ENCODE measurements at regions not wholly inside any gene's neighbourhood (a gene's known extent, or its start where the extent isn't known, plus 50 kb on each side); places are given as distances from the start of the nearest gene placed in this dataset.
"Not testable (repeated sequence)": the region's sequence is repeated elsewhere in the genome, so short reads cannot be mapped to it uniquely, and the experiment has no call there.

DNA sequence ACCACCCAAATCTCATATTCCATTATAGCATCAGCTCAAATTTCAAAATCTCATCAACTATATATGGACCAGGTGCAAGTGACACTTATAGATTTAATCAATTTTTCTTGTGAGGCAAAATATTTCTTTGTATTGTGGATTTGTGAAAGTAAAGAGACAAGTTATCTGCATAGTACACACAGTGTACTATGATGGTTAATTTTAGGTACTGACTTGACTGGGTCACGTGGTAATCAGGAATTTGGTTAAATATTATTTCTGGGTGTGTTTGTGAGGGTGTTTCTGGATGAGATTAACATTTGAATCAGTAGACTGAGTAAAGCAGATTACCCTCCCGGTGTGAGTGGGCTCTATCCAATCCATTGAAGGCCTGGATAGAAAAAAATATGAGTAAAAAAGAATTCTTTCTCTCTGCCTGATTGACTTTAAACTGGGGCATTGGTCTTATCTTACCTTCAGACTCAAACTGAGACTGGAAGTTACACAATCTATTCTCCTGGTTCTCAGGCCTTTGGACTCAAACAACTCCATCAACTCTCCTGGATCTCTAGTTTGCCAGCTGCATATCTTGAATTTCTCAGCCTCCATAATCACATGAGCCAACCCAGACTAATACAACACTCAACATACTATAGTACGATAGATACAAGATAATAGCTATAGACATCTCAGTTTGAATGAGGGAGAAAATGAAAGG is 799.9 kb downstream of the NAP1L3 start:
- not testable (repeated sequence) for DNase-seq (ENCODE audit: low spot score)

GRCh38 chrX:92849998-92850397 is 823.4 kb downstream of the NAP1L3 start:
- not testable (repeated sequence) for DNase-seq (ENCODE audit: low spot score)

DNA sequence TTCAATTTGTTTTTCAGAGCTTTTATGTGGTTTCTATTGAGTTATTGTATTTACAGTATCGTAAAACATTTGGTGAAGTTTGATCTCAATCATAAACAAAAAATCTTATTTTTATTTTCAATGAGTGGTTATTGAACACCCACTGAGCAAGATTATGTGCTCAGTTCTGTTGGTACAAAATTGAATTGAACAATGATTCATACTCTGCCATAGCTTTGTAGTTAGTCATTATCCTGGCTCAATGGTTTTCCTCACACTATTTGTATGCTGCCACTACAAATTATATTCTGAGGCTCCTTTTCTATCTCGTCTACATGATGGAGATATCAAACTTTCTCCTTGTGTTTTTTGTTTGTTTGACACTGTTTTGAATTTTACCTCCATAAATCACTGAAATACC is 829.5 kb downstream of the NAP1L3 start:
- DNase-seq (ENCODE audit: low spot score) = not testable (repeated sequence)

- DNase-seq (ENCODE audit: low spot score) = not testable (repeated sequence)
These were observed 840.6 kb downstream of the NAP1L3 start for GRCh38 chrX:92832750-92833149.

- not testable (repeated sequence) for DNase-seq (ENCODE audit: low spot score)
These were observed 843.3 kb downstream of the NAP1L3 start for GRCh38 chrX:92830083-92830482.

DNA sequence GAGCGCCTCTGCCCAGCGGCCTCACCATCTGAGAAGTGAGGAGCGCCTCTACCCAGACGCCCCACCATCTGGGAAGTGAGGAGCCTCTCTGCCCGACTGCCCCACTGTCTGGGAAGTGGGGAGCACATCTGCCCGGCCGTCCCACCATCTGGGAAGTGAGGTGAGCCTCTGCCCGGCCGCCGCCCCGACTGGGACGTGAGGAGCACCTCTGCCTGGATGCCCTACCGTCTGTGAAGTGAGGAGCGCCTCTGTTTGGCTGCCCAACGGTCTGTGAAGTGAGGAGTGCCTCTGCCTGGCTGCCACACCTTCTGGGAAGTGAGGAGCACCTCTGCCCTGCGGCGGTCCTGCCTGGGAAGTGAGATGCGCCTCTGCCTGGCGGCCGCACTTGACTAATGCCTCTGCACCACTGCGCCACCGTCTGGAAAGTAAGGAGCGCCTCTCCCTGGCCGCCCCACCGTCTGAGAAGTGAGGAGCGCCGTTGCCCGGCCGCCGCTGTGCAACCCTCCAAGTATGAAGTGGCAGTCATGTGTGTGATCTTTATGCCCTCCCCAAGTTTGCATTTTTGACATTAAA is 851.7 kb downstream of the NAP1L3 start:
- DNase-seq (ENCODE audit: low spot score) = not testable (repeated sequence)

- DNase-seq (ENCODE audit: low spot score) = not testable (repeated sequence)
These were observed 881.3 kb downstream of the NAP1L3 start for GRCh38 chrX:92792080-92792479.

- DNase-seq (ENCODE audit: low spot score) = not testable (repeated sequence)
These were observed 893.3 kb downstream of the NAP1L3 start for GRCh38 chrX:92780075-92780474.

GRCh38 chrX:92774016-92774415 is 899.4 kb downstream of the NAP1L3 start:
- peak; percentile 34 for DNase-seq (ENCODE audit: low spot score)

DNA sequence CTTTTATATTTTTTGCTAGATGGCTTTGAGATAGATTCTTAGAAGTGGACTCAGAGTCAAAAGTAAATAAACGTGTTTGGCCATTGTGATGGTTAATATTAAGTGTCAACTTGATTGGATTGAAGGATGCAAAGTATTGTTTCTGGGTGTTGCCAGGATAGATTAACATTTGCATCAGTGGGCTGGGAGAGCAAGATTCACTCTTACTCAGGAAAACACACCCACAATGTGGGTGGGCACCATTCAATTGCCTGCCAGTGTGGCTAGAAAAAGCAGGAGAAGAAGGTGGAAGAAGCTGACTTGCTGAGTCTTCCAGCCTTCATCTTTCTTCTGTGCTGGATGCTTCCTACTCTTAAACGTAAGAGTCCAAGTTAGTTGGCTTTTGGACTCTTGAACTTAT is 912.4 kb downstream of the NAP1L3 start:
- not testable (repeated sequence) for DNase-seq (ENCODE audit: low spot score)

All from HT-29 (cell line).